Activated CD8-positive, alpha-beta memory T cell treated with anti-CD3 and anti-CD28 coated beads for 4 hours (primary cell): ENCODE measurements at regions not wholly inside any gene's neighbourhood (a gene's known extent, or its start where the extent isn't known, plus 50 kb on each side); places are given as distances from the start of the nearest gene placed in this dataset.
"Not testable (repeated sequence)": the region's sequence is repeated elsewhere in the genome, so short reads cannot be mapped to it uniquely, and the experiment has no call there.

Experiments
- DNase-seq, 2 donors: peaks; one replicate each; pipeline ENCODE4 v3.0.0-alpha.2; 2020; ENCODE audit warnings: low read depth in 2 of 2

GRCh38 chr18:40366521-40366920 is 1588.5 kb upstream of the PIK3C3 start:
- no peak for DNase-seq

GRCh38 chr18:40365526-40365925 is 1589.5 kb upstream of the PIK3C3 start:
- no peak for DNase-seq

GRCh38 chr18:40360558-40360957 is 1594.5 kb upstream of the PIK3C3 start:
- DNase-seq: no peak

GRCh38 chr18:40357536-40357935 is 1597.5 kb upstream of the PIK3C3 start:
- no peak for DNase-seq

GRCh38 chr18:40356168-40356567 is 1598.9 kb upstream of the PIK3C3 start:
- no peak for DNase-seq

GRCh38 chr18:40355726-40356125 is 1599.3 kb upstream of the PIK3C3 start:
- DNase-seq: no peak

GRCh38 chr18:40348196-40348595 is 1606.8 kb upstream of the PIK3C3 start:
- no peak for DNase-seq

- no peak for DNase-seq
These were observed 1607.8 kb upstream of the PIK3C3 start for GRCh38 chr18:40347261-40347660.

- no peak for DNase-seq
These were observed 1608.9 kb upstream of the PIK3C3 start for GRCh38 chr18:40346146-40346545.

- DNase-seq: no peak
These were observed 1613.3 kb upstream of the PIK3C3 start for GRCh38 chr18:40341701-40342100.

- no peak for DNase-seq
These were observed 1616.8 kb upstream of the PIK3C3 start for GRCh38 chr18:40338284-40338683.

GRCh38 chr18:40326985-40327384 is 1628.0 kb upstream of the PIK3C3 start:
- DNase-seq: no peak

GRCh38 chr18:40325988-40326387 is 1629.0 kb upstream of the PIK3C3 start:
- no peak for DNase-seq

- no peak for DNase-seq
These were observed 1640.8 kb upstream of the PIK3C3 start for GRCh38 chr18:40314199-40314598.

- no peak for DNase-seq
These were observed 1641.9 kb upstream of the PIK3C3 start for GRCh38 chr18:40313030-40313642.

GRCh38 chr18:40307627-40308026 is 1647.4 kb upstream of the PIK3C3 start:
- DNase-seq: no peak

GRCh38 chr18:40296717-40297413 is 1658.2 kb upstream of the PIK3C3 start:
- DNase-seq: no peak

- no peak for DNase-seq
These were observed 1661.9 kb upstream of the PIK3C3 start for GRCh38 chr18:40292985-40293710.

GRCh38 chr18:40283560-40283959 is 1671.5 kb upstream of the PIK3C3 start:
- no peak for DNase-seq

GRCh38 chr18:40281356-40281755 is 1673.7 kb upstream of the PIK3C3 start:
- DNase-seq: not testable (repeated sequence)

- DNase-seq: no peak
These were observed 1680.3 kb upstream of the PIK3C3 start for GRCh38 chr18:40274618-40275196.

- DNase-seq: no peak
These were observed 1682.3 kb upstream of the PIK3C3 start for GRCh38 chr18:40272630-40273231.
